ENCODE measurements at regions not wholly inside any gene's neighbourhood (a gene's known extent, or its start where the extent isn't known, plus 50 kb on each side); places are given as distances from the start of the nearest gene placed in this dataset.

- no peaks in the 10 kb centered on the region for H3K9me3 ChIP-seq
- 89 to 91% methylated on average over 16 of the region's 16 CpGs for WGBS, 2 donors
- no peak for TF ChIP-seq CTCF (IDR thresholded peaks at IDR 0.05)
- ATAC-seq (no peak), DNase-seq (no peak)
- no peak overlapping the region for H3K27ac ChIP-seq
- no peaks in the 10 kb centered on the region for H3K36me3 ChIP-seq
- intact Hi-C loops (cut with DNase I), result no loop called here
- H3K27me3 ChIP-seq, result peaks cover 0 to 18% (median 5%) of the 10 kb centered on the region in 7 donors
- no peaks in the 10 kb centered on the region for H3K4me1 ChIP-seq
- H3K4me3 ChIP-seq, result no peak overlapping the region
Observed at GRCh38 chr10:125468278-125468677, 214.7 kb downstream of the TEX36 start.

GRCh38 chr10:125466685-125467084, 216.3 kb downstream of the TEX36 start:
- peaks cover 0 to 22% (median 6%) of the 10 kb centered on the region in 7 donors for H3K27me3 ChIP-seq
- no peak overlapping the region for H3K4me3 ChIP-seq
- H3K9me3 ChIP-seq, result no peaks in the 10 kb centered on the region
- WGBS, 2 donors, result 93 to 97% methylated on average over 1 of the region's 1 CpG
- DNase-seq (no peak), ATAC-seq (no peak)
- intact Hi-C loops (cut with DNase I), result no loop called here
- no peak for TF ChIP-seq CTCF (IDR thresholded peaks at IDR 0.05)
- H3K36me3 ChIP-seq, result no peaks in the 10 kb centered on the region
- H3K27ac ChIP-seq, result no peak overlapping the region
- H3K4me1 ChIP-seq, result no peaks in the 10 kb centered on the region

DNA sequence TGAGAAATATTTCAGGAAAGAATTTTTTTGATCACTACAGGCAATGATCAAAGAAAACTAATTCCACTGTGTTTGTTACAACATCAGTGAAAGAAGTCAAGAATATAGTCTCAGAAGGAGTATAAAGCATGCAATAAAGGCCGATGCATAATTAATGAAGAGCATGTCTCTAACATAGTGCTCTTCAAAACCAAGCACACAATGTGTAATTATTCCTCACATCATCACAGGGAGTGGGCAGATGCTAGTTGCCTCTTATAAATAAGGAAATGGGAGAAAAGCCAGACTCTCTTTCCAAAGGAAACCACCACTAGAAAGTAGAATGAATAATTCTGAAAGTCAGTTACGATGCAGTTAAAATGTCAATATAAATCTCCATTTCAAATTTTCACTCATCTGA, 220.1 kb downstream of the TEX36 start:
- Histone ChIP-seq H3K27me3 (peaks cover 0 to 22% (median 6%) of the 10 kb centered on the region in 7 donors), H3K4me1 (no peaks in the 10 kb centered on the region), H3K4me3 (no peak overlapping the region), H3K36me3 (no peaks in the 10 kb centered on the region), H3K9me3 (no peaks in the 10 kb centered on the region), H3K27ac (no peak overlapping the region)
- WGBS, 2 donors, result 81 to 89% methylated on average over 2 of the region's 2 CpGs
- no peak for TF ChIP-seq CTCF (IDR thresholded peaks at IDR 0.05)
- ATAC-seq, result no peak
- intact Hi-C loops (cut with DNase I), result no loop called here
- DNase-seq, result no peak

GRCh38 chr10:125460326-125460725, 222.6 kb downstream of the TEX36 start:
- Histone ChIP-seq H3K4me3 (no peak overlapping the region), H3K27me3 (peaks cover 0 to 29% (median 8%) of the 10 kb centered on the region in 7 donors), H3K27ac (no peak overlapping the region), H3K36me3 (no peaks in the 10 kb centered on the region), H3K9me3 (no peaks in the 10 kb centered on the region), H3K4me1 (no peaks in the 10 kb centered on the region)
- DNase-seq, result no peak
- TF ChIP-seq CTCF (IDR thresholded peaks at IDR 0.05), result no peak
- 87 to 91% methylated on average over 4 of the region's 4 CpGs for WGBS, 2 donors
- no peak for ATAC-seq
- intact Hi-C loops (cut with DNase I), result no loop called here
